ENCODE measurements at regions not wholly inside any gene's neighbourhood (a gene's known extent, or its start where the extent isn't known, plus 50 kb on each side); places are given as distances from the start of the nearest gene placed in this dataset.

GRCh38 chr9:94159069-94159939 lies 75.0 kb downstream of the PTPDC1 start:
- DNase-seq (ENCODE audit: extremely low spot score, insufficient read length, low read depth) (no peak), FAIRE-seq (no peak)

DNA sequence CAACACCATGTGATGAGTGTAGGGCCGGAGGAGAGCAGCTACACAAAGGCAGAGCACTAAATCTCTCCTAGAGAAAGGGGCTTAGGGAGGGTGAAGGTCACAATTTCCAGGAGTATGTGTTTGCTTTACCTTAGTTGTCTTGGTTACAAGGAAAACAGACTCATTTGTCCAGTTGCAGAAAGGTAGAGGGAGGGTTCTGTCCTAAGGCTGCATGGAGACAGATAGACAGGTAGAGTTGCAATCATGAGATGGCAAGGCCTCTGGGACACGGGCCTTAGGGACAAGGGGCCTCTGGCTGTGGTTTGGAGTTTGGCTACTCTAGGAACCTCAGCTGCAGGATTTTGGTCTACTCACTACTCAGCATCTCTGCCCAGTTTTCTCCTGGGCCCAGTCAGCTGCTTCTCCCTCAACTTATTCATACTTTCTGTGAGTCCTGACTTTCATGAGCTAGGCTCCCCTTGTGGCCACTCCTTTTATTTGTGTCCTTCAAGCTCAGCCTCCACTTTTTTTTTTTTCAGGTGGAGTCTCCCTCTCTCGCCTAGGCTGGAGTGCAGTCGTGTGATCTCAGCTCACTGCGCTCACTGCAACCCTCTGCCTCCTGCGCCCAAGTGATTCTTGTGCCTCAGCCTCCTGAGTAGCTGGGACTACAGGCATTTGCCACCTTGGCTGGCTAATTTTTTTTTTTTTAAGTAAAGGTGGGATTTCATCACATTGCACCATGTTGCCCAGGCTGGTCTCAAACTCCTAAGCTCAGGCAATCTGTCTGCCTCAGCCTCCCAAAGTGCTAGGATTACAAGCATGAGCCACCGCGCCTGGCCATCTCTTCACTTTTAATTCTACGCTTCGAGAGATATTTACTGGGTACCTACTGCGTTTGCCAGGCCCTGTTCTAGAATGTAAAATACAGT lies 76.6 kb downstream of the PTPDC1 start:
- DNase-seq (ENCODE audit: extremely low spot score, insufficient read length, low read depth): no peak
- FAIRE-seq: no peak

DNA sequence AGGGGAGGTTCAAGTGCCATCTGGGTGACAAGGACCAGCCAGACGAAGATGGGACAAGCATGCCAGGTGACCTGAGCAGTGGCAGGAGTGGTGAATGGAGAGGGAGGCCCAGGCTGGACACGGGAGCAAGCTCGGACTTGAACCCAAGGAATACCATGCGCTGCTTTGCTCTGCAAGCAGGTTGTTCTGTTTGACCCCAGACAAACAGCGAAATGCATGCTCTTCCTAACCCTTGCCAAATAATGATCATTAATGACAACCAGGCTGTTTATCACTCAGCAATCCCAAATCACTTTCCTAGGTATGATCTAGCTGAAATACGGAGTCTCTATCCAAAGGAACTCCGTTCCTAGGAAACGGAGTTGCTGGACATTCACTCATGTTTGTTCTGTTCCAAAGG lies 77.4 kb downstream of the PTPDC1 start:
- DNase-seq (ENCODE audit: extremely low spot score, insufficient read length, low read depth) (no peak), FAIRE-seq (no peak)

DNA sequence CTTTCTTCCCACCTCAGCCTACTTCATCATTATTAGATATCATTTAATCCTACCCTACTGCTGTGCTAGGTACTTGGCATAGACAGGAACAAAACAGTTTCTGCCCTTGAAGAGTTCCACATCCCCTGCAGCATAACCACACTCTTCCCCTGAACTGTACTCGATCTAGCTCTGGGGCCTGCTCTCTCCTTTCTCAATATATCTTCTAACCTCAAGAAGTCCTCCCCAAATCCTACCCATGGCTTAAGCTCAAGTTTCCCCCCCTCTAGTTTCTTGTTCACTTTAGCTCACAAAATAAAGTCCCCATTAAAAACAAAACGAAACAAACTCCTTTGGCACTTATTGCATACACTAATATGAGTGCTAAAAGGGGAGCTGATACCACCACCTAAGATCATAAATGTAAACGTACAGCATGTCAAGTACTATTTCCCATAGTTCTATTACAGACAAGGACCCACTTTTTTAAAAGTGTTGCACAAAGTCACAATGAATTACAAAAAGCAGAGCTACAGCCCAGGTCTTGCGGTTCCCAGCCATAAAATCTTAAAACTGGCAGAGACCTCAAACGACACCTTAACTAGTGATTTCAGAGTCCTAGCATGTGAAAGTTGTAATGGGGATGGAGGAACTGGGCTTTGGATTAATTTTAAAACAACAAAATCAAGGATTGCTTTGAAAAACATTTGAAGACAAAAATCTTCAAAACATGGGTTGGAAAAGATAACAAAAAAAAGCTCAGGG lies 80.7 kb downstream of the PTPDC1 start:
- DNase-seq (ENCODE audit: extremely low spot score, insufficient read length, low read depth) (no peak), FAIRE-seq (no peak)

DNA sequence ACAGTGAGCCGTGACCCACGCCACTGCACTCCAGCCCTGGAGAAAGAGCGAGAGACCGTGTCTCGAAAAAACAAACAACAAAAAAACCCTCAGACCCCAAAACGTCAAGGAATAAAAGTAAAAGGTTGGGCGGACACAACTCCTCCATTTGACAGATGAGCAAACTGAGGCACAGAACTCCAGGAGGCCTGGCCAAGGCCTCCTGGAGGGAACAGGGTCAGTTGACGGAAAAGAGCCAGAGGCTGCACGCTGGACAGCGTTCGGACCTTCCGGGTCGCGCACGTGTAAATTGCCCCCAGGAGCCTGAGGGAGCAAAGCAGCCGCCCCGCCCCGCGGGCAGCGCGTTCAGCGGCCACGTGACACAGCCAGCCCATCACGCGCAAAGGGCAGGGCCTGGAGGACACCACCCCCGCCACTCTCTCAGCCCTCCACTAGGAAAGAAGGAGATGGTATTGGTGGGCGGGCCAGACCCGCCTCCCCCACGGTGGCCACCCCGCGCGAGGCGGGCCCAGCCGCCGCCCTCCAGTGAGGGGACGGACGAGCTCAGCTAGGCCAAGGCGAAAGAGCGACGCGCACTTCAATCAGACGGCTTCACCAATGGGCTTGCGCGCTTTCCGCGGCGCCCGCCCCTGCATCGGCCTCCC lies 81.5 kb downstream of the PTPDC1 start:
- FAIRE-seq: peak; percentile 96
- DNase-seq (ENCODE audit: extremely low spot score, insufficient read length, low read depth): peak; percentile 96

- DNase-seq (ENCODE audit: extremely low spot score, insufficient read length, low read depth) (peak; percentile 84), FAIRE-seq (peak; percentile 93)
Measured at GRCh38 chr9:94166236-94166975, 82.1 kb downstream of the PTPDC1 start.

GRCh38 chr9:94166976-94167346 lies 82.7 kb downstream of the PTPDC1 start:
- no peak for FAIRE-seq
- no peak for DNase-seq (ENCODE audit: extremely low spot score, insufficient read length, low read depth)

DNA sequence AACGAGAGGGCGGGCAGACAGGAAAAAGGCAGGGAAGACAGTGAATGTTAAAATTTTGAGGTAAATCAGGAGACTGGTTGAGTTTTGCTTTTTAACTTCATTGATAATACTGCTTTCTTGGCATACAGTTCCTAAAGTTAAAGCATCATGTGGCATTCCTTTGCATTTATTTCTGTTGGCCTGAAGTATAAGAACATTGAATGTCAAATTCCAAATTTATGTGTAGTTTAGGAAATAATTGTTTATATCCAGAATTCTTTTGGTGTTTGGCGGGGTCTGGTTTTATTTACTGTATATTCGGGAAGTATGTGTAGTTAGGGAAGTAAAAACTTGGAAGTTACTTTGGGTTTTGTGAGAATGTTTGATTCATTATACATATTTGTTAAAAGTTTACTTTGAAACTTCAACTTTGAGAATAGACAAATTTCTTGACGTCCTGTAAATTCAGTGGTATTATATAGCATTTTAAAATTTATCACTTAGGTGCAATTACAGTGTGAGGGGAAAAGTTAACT lies 83.2 kb downstream of the PTPDC1 start:
- no peak for DNase-seq (ENCODE audit: extremely low spot score, insufficient read length, low read depth)
- FAIRE-seq: peak; percentile 15

DNA sequence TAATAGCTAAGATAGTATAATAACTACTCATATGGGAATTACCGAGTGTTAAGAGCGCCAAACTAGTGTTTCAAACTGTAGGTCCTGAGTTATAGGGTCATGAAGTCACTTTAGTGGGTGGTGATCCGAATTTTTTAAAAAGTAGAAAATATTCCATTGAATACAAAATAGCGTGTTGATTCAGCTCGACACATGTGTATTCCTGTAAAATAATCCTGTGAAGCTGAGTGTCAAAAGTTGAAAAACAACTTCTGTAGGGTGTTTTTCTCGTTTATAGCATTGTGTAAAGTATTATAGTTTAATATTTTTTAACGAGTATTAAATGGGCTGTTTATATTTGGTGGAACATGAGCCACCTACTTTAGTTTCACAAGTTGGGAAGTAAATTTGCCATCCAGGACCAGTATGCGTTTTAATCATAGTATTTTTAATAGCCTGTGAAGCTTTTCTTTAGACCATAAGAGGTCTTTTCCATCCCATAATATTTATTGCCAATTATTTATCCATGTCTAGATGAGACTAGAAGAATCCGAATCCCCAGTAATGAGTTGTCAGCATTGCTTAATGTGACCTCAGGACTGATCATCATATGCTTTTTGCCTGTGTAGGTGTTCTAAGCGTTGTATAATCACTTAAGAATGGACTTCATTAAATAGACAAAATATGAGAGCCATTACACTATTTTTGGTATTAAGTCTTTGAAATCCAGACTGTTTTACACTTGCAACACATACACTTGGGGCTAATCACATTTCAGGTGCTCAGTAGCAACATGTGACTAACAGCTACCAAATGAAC lies 84.1 kb downstream of the PTPDC1 start:
- DNase-seq (ENCODE audit: extremely low spot score, insufficient read length, low read depth) (no peak), FAIRE-seq (no peak)

GRCh38 chr9:94169968-94170367 lies 85.7 kb downstream of the PTPDC1 start:
- no peak for DNase-seq (ENCODE audit: extremely low spot score, insufficient read length, low read depth)
- FAIRE-seq: no peak

- FAIRE-seq (peak; percentile 68), DNase-seq (ENCODE audit: extremely low spot score, insufficient read length, low read depth) (no peak)
Measured at GRCh38 chr9:94173632-94174031, 85.5 kb upstream of the ZNF169 start.

GRCh38 chr9:94174164-94174563 lies 84.9 kb upstream of the ZNF169 start:
- no peak for FAIRE-seq
- DNase-seq (ENCODE audit: extremely low spot score, insufficient read length, low read depth): no peak

DNA sequence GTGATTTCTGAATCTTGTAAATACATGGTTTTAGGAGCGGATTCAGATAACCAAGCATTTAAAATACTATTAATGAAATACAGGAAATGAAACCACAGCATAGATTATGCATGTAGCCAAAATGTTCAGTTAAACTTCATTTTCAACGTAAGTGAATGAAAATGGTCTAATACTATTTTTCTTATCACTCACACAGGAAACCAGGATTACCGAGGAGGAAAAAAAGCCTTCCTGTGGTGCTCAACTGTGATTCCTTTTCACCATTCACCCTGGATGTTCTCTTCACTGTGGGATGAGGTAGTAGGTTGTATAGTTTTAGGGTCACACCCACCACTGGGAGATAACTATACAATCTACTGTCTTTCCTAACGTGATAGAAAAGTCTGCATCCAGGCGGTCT lies 83.4 kb upstream of the ZNF169 start:
- DNase-seq (ENCODE audit: extremely low spot score, insufficient read length, low read depth) (no peak), FAIRE-seq (no peak)

- FAIRE-seq (no peak), DNase-seq (ENCODE audit: extremely low spot score, insufficient read length, low read depth) (no peak)
Measured at GRCh38 chr9:94176608-94177007, 82.5 kb upstream of the ZNF169 start.

GRCh38 chr9:94178927-94179326 lies 80.2 kb upstream of the ZNF169 start:
- FAIRE-seq (peak; percentile 24), DNase-seq (ENCODE audit: extremely low spot score, insufficient read length, low read depth) (no peak)

DNA sequence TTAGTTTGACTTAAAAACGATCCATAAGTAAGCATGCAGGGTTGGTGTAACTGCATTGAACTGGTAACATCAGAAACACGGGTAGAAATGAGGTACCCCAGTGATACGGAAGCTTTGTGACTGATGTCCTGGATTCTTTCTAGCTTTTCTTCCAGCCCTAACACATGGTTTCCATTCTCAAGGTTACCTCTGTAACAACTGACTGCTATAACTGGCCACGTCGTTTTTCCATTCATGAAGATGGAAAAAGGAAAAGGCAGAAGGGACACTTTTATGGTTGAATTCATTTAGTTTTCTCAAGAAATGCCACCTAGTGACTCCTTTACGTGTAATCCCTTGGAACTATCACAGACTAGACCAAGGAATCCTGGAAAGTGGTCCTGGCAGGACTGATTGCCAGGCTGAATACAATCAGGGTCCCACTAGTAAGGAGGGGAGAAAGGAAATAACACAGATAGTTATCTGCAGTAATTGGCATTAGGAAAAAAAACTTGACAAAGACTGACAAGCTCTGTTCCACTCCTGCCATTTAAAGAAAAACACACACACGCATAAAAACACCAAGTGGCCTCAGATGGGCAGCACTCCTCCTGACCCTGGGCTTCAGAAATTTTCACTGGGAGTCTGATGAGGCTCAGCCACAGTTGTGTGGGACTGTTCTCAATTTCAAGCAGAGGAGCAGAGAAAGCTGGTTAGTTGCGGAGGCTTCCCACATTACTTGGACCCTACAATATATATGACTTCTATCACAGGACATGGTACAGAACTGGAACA lies 77.5 kb upstream of the ZNF169 start:
- no peak for DNase-seq (ENCODE audit: extremely low spot score, insufficient read length, low read depth)
- FAIRE-seq: no peak

DNA sequence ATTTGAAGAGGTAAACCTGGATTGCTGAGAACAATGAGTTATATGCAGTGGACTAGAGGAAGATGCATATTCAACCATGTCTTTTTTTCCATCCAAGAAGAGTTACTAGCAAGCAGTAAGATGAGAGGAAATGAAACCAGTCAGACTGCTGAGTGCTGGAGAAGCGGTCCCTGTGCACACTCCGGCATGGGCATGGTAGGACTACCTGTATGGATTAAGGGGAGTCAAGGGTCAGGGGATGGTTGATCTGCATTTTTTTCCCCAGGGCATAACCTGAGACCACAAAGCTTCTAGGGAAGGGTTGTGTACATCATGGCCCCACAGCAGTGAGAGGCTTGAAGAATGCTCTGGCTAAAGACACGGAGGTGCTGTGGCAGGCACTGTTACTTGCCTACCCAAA lies 76.6 kb upstream of the ZNF169 start:
- FAIRE-seq: no peak
- no peak for DNase-seq (ENCODE audit: extremely low spot score, insufficient read length, low read depth)
